Progenitor cell of endocrine pancreas (in vitro differentiated cells): ENCODE measurements at regions not wholly inside any gene's neighbourhood (a gene's known extent, or its start where the extent isn't known, plus 50 kb on each side); places are given as distances from the start of the nearest gene placed in this dataset.

Source experiments
- DNase-seq: peaks from one replicate; pipeline ENCODE4 v3.0.0; 2021; ENCODE audit warnings: low spot score; ENCODE audit not compliant: unreplicated experiment
- H3K27ac Mint-ChIP-seq: 2 replicates; pipeline ENCODE4 v1.8.0; 2021; ENCODE audit warnings: mild to moderate bottlenecking, moderate library complexity, mixed read lengths
- H3K27me3 Mint-ChIP-seq: 2 replicates; pipeline ENCODE4 v1.8.0; 2021; ENCODE audit warnings: mixed read lengths
- H3K36me3 Mint-ChIP-seq: 2 replicates; pipeline ENCODE4 v1.8.0; 2022; ENCODE audit warnings: mixed read lengths; ENCODE audit not compliant: insufficient read depth
- H3K4me1 Mint-ChIP-seq: 2 replicates; pipeline ENCODE4 v1.8.0; 2021; ENCODE audit warnings: low read depth, mixed read lengths
- H3K4me3 Mint-ChIP-seq: 2 replicates; pipeline ENCODE4 v1.8.0; 2021; ENCODE audit warnings: low read depth, mild to moderate bottlenecking, moderate library complexity, mixed read lengths
- H3K9me3 Mint-ChIP-seq: 2 replicates; pipeline ENCODE4 v1.8.0; 2021; ENCODE audit warnings: low read depth, mixed read lengths
- CTCF ChIP-seq: fragments of 200-600 bp; sonication (generic); IDR thresholded peaks from one replicate; pipeline ENCODE4 v1.5.0; 2021; ENCODE audit warnings: antibody characterized with exemption, mild to moderate bottlenecking; ENCODE audit not compliant: unreplicated experiment

GRCh38 chr16:13634253-13634652 lies 285.7 kb upstream of the ERCC4 start:
- no peak overlapping the region for H3K27ac Mint-ChIP-seq

GRCh38 chr16:13634959-13635358 lies 285.0 kb upstream of the ERCC4 start:
- Mint-ChIP-seq H3K36me3 (no peaks in the 10 kb centered on the region), H3K9me3 (no peaks in the 10 kb centered on the region), H3K27ac (no peak overlapping the region), H3K4me3 (no peak overlapping the region), H3K4me1 (peaks cover 36% of the 10 kb centered on the region), H3K27me3 (no peaks in the 10 kb centered on the region)
- DNase-seq = no peak
- no peak for TF ChIP-seq CTCF

More at GRCh38 chr16:13634253-13634652, 285.7 kb upstream of the ERCC4 start:
- H3K4me1 Mint-ChIP-seq = peaks cover 37% of the 10 kb centered on the region
- no peak for DNase-seq
- no peak overlapping the region for H3K4me3 Mint-ChIP-seq
- no peaks in the 10 kb centered on the region for H3K36me3 Mint-ChIP-seq
- no peaks in the 10 kb centered on the region for H3K9me3 Mint-ChIP-seq
- no peaks in the 10 kb centered on the region for H3K27me3 Mint-ChIP-seq
- no peak for TF ChIP-seq CTCF

GRCh38 chr16:13638218-13638617 lies 281.7 kb upstream of the ERCC4 start:
- Mint-ChIP-seq H3K4me1 (peaks cover 8% of the 10 kb centered on the region), H3K27me3 (no peaks in the 10 kb centered on the region), H3K4me3 (no peak overlapping the region), H3K27ac (no peak overlapping the region), H3K36me3 (no peaks in the 10 kb centered on the region), H3K9me3 (no peaks in the 10 kb centered on the region)
- TF ChIP-seq CTCF = no peak
- no peak for DNase-seq

- H3K4me3 Mint-ChIP-seq = no peak overlapping the region
- DNase-seq = no peak
- H3K27me3 Mint-ChIP-seq = no peaks in the 10 kb centered on the region
- peaks cover 15% of the 10 kb centered on the region for H3K4me1 Mint-ChIP-seq
- no peaks in the 10 kb centered on the region for H3K9me3 Mint-ChIP-seq
- no peak overlapping the region for H3K27ac Mint-ChIP-seq
- no peak for TF ChIP-seq CTCF
- no peaks in the 10 kb centered on the region for H3K36me3 Mint-ChIP-seq
Measured at GRCh38 chr16:13643412-13643811, 276.5 kb upstream of the ERCC4 start.

- H3K4me1 Mint-ChIP-seq = peaks cover 15% of the 10 kb centered on the region
- H3K9me3 Mint-ChIP-seq = peaks cover 3% of the 10 kb centered on the region
- no peak for TF ChIP-seq CTCF
- no peak overlapping the region for H3K4me3 Mint-ChIP-seq
- no peaks in the 10 kb centered on the region for H3K36me3 Mint-ChIP-seq
- no peak overlapping the region for H3K27ac Mint-ChIP-seq
- DNase-seq = no peak
- H3K27me3 Mint-ChIP-seq = no peaks in the 10 kb centered on the region
Measured at GRCh38 chr16:13645601-13646245, 274.2 kb upstream of the ERCC4 start.
